ENCODE measurements at regions not wholly inside any gene's neighbourhood (a gene's known extent, or its start where the extent isn't known, plus 50 kb on each side); places are given as distances from the start of the nearest gene placed in this dataset.
"Not testable (repeated sequence)": the region's sequence is repeated elsewhere in the genome, so short reads cannot be mapped to it uniquely, and the experiment has no call there.

DNA sequence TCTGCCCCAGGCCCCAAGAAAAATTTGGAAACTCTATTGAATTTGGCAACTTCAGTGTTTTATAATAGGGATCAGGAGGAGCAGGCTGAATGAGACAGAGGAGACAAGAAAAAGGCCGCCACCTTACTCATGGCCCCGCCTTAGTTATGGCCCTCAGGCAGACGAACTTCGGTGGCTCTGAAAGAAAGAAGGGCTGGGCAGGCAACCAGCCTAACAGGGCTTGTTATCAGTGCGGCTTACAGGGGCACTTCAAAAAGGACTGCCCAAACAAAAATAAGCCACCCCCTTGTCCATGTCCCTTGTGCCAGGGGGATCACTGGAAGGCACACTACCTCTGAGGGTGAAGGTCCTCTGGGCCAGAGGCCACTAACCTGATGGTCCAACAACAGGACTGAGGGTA, 146.3 kb upstream of the ATF7IP start:
- H3K36me3 ChIP-seq (ENCODE audit: control insufficient read depth in 5 of 5, insufficient read depth in 5 of 5, low read length in 5 of 5): no peaks in the 10 kb centered on the region
- no peaks in the 10 kb centered on the region for H3K9me3 ChIP-seq (ENCODE audit: control insufficient read depth in 5 of 5, low read length in 5 of 5)
- H3K4me1 ChIP-seq (ENCODE audit: control insufficient read depth in 5 of 5, insufficient read depth in 5 of 5, low read length in 5 of 5): peaks cover 0 to 13% (median 0%) of the 10 kb centered on the region in 5 donors
- no peak overlapping the region for H3K9ac ChIP-seq (ENCODE audit: low read length in 5 of 5)
- no peak overlapping the region for H3K4me3 ChIP-seq (ENCODE audit: low read depth in 1 of 5, low read length in 5 of 5)
- H3K27me3 ChIP-seq (ENCODE audit: control insufficient read depth in 5 of 5, insufficient read depth in 4 of 5, low read length in 5 of 5): no peaks in the 10 kb centered on the region
- no peak overlapping the region for H3K27ac ChIP-seq (ENCODE audit: low read depth, low read length)

GRCh38 chr12:14219670-14220069, 145.8 kb upstream of the ATF7IP start:
- not testable (repeated sequence) for H3K4me3 ChIP-seq (ENCODE audit: low read depth in 1 of 5, low read length in 5 of 5); H3K9ac ChIP-seq (ENCODE audit: low read length in 5 of 5); H3K9me3 ChIP-seq (ENCODE audit: control insufficient read depth in 5 of 5, low read length in 5 of 5); H3K36me3 ChIP-seq (ENCODE audit: control insufficient read depth in 5 of 5, insufficient read depth in 5 of 5, low read length in 5 of 5); H3K4me1 ChIP-seq (ENCODE audit: control insufficient read depth in 5 of 5, insufficient read depth in 5 of 5, low read length in 5 of 5); H3K27ac ChIP-seq (ENCODE audit: low read depth, low read length); H3K27me3 ChIP-seq (ENCODE audit: control insufficient read depth in 5 of 5, insufficient read depth in 4 of 5, low read length in 5 of 5)

DNA sequence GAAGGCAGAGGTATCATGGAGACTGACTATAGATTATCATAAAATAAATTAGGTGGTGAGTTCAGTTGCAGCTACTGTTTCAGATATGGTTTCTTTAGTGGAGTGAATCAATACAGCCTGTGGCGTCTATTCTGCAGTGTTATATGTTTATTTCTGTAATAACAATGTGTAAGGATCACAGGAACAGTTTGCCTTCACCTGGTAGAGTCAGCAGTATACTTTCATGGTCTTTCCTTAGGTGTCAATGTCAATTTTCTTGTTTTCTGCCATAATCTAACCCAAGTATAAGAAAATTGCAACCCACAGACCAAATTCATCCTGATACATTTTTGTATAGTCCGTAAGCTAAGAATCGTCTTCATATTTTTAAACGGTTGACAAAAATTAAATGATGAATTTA, 140.4 kb upstream of the ATF7IP start:
- no peaks in the 10 kb centered on the region for H3K36me3 ChIP-seq (ENCODE audit: control insufficient read depth in 5 of 5, insufficient read depth in 5 of 5, low read length in 5 of 5)
- H3K9ac ChIP-seq (ENCODE audit: low read length in 5 of 5): no peak overlapping the region
- H3K27ac ChIP-seq (ENCODE audit: low read depth, low read length): no peak overlapping the region

GRCh38 chr12:14235176-14235575, 130.3 kb upstream of the ATF7IP start:
- peaks cover 0 to 13% (median 12%) of the 10 kb centered on the region in 5 donors for H3K4me1 ChIP-seq (ENCODE audit: control insufficient read depth in 5 of 5, insufficient read depth in 5 of 5, low read length in 5 of 5)
- not testable (repeated sequence) for H3K36me3 ChIP-seq (ENCODE audit: control insufficient read depth in 5 of 5, insufficient read depth in 5 of 5, low read length in 5 of 5); H3K27ac ChIP-seq (ENCODE audit: low read depth, low read length); H3K4me3 ChIP-seq (ENCODE audit: low read depth in 1 of 5, low read length in 5 of 5); H3K9ac ChIP-seq (ENCODE audit: low read length in 5 of 5); H3K9me3 ChIP-seq (ENCODE audit: control insufficient read depth in 5 of 5, low read length in 5 of 5); H3K27me3 ChIP-seq (ENCODE audit: control insufficient read depth in 5 of 5, insufficient read depth in 4 of 5, low read length in 5 of 5)

More for the DNA sequence above, 140.4 kb upstream of the ATF7IP start:
- no peaks in the 10 kb centered on the region for H3K27me3 ChIP-seq (ENCODE audit: control insufficient read depth in 5 of 5, insufficient read depth in 4 of 5, low read length in 5 of 5)
- H3K4me1 ChIP-seq (ENCODE audit: control insufficient read depth in 5 of 5, insufficient read depth in 5 of 5, low read length in 5 of 5): no peaks in the 10 kb centered on the region
- H3K4me3 ChIP-seq (ENCODE audit: low read depth in 1 of 5, low read length in 5 of 5): no peak overlapping the region
- H3K9me3 ChIP-seq (ENCODE audit: control insufficient read depth in 5 of 5, low read length in 5 of 5): peaks cover 0 to 3% (median 3%) of the 10 kb centered on the region in 5 donors

GRCh38 chr12:14236641-14237040, 128.8 kb upstream of the ATF7IP start:
- H3K4me1 ChIP-seq (ENCODE audit: control insufficient read depth in 5 of 5, insufficient read depth in 5 of 5, low read length in 5 of 5): peaks cover 0 to 17% (median 16%) of the 10 kb centered on the region in 5 donors
- not testable (repeated sequence) for H3K4me3 ChIP-seq (ENCODE audit: low read depth in 1 of 5, low read length in 5 of 5); H3K9ac ChIP-seq (ENCODE audit: low read length in 5 of 5); H3K9me3 ChIP-seq (ENCODE audit: control insufficient read depth in 5 of 5, low read length in 5 of 5); H3K27me3 ChIP-seq (ENCODE audit: control insufficient read depth in 5 of 5, insufficient read depth in 4 of 5, low read length in 5 of 5); H3K27ac ChIP-seq (ENCODE audit: low read depth, low read length); H3K36me3 ChIP-seq (ENCODE audit: control insufficient read depth in 5 of 5, insufficient read depth in 5 of 5, low read length in 5 of 5)

GRCh38 chr12:14238221-14238792, 127.2 kb upstream of the ATF7IP start:
- no peak overlapping the region for H3K9ac ChIP-seq (ENCODE audit: low read length in 5 of 5)
- H3K27me3 ChIP-seq (ENCODE audit: control insufficient read depth in 5 of 5, insufficient read depth in 4 of 5, low read length in 5 of 5): no peaks in the 10 kb centered on the region
- H3K27ac ChIP-seq (ENCODE audit: low read depth, low read length): no peak overlapping the region
- peaks cover 0 to 17% (median 16%) of the 10 kb centered on the region in 5 donors for H3K4me1 ChIP-seq (ENCODE audit: control insufficient read depth in 5 of 5, insufficient read depth in 5 of 5, low read length in 5 of 5)
- no peak overlapping the region for H3K4me3 ChIP-seq (ENCODE audit: low read depth in 1 of 5, low read length in 5 of 5)
- H3K9me3 ChIP-seq (ENCODE audit: control insufficient read depth in 5 of 5, low read length in 5 of 5): peaks cover 0 to 11% (median 10%) of the 10 kb centered on the region in 5 donors
- H3K36me3 ChIP-seq (ENCODE audit: control insufficient read depth in 5 of 5, insufficient read depth in 5 of 5, low read length in 5 of 5): no peaks in the 10 kb centered on the region

DNA sequence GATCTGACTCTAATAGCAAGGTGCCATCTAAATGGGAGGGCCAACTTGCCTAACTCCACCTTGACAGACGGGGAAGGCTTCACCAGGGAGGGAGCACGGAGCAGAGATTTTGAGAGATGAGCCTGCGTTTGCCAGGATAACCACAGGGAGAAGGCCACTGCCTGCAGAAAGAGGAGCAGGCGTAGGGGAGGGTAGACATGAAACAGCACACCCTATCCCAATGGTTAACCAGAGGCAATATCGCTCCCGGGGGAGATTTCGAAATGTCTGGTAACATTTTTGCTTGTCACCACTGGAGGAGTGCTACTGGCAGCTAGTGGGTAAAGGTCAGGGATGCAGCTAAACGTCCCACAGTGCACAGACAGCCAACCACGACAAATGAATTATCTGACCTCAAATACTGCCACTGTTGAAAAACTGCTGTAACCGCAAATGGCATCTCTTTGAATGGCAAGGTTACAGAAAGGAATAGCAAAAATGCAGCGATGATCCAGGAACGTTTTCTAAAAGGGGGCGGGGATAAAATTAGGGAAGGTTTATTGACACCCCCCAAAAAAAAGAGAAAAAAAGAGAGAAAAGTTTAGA, 126.0 kb upstream of the ATF7IP start:
- Histone ChIP-seq H3K9ac (ENCODE audit: low read length in 5 of 5) (peak overlapping the region in 1 of 5 donors; percentile 16), H3K36me3 (ENCODE audit: control insufficient read depth in 5 of 5, insufficient read depth in 5 of 5, low read length in 5 of 5) (no peaks in the 10 kb centered on the region), H3K4me1 (ENCODE audit: control insufficient read depth in 5 of 5, insufficient read depth in 5 of 5, low read length in 5 of 5) (peaks cover 0 to 17% (median 16%) of the 10 kb centered on the region in 5 donors), H3K27me3 (ENCODE audit: control insufficient read depth in 5 of 5, insufficient read depth in 4 of 5, low read length in 5 of 5) (no peaks in the 10 kb centered on the region), H3K9me3 (ENCODE audit: control insufficient read depth in 5 of 5, low read length in 5 of 5) (peaks cover 4 to 22% (median 20%) of the 10 kb centered on the region in 5 donors), H3K4me3 (ENCODE audit: low read depth in 1 of 5, low read length in 5 of 5) (peak overlapping the region; percentile 31 to 57 (median 48)), H3K27ac (ENCODE audit: low read depth, low read length) (peak overlapping the region; percentile 7)

- Histone ChIP-seq H3K4me3 (ENCODE audit: low read depth in 1 of 5, low read length in 5 of 5) (peak overlapping the region; percentile 31 to 57 (median 48)), H3K27ac (ENCODE audit: low read depth, low read length) (peak overlapping the region; percentile 7), H3K9me3 (ENCODE audit: control insufficient read depth in 5 of 5, low read length in 5 of 5) (peaks cover 4 to 24% (median 20%) of the 10 kb centered on the region in 5 donors), H3K9ac (ENCODE audit: low read length in 5 of 5) (peak overlapping the region in 2 of 5 donors; percentile 5 to 16), H3K36me3 (ENCODE audit: control insufficient read depth in 5 of 5, insufficient read depth in 5 of 5, low read length in 5 of 5) (no peaks in the 10 kb centered on the region), H3K27me3 (ENCODE audit: control insufficient read depth in 5 of 5, insufficient read depth in 4 of 5, low read length in 5 of 5) (no peaks in the 10 kb centered on the region), H3K4me1 (ENCODE audit: control insufficient read depth in 5 of 5, insufficient read depth in 5 of 5, low read length in 5 of 5) (peaks cover 0 to 18% (median 16%) of the 10 kb centered on the region in 5 donors)
Measured at GRCh38 chr12:14239935-14240872, 125.3 kb upstream of the ATF7IP start.

GRCh38 chr12:14240873-14241220, 124.6 kb upstream of the ATF7IP start:
- Histone ChIP-seq H3K36me3 (ENCODE audit: control insufficient read depth in 5 of 5, insufficient read depth in 5 of 5, low read length in 5 of 5) (no peaks in the 10 kb centered on the region), H3K27me3 (ENCODE audit: control insufficient read depth in 5 of 5, insufficient read depth in 4 of 5, low read length in 5 of 5) (no peaks in the 10 kb centered on the region), H3K4me1 (ENCODE audit: control insufficient read depth in 5 of 5, insufficient read depth in 5 of 5, low read length in 5 of 5) (peaks cover 0 to 20% (median 16%) of the 10 kb centered on the region in 5 donors), H3K4me3 (ENCODE audit: low read depth in 1 of 5, low read length in 5 of 5) (no peak overlapping the region), H3K9me3 (ENCODE audit: control insufficient read depth in 5 of 5, low read length in 5 of 5) (peaks cover 4 to 24% (median 20%) of the 10 kb centered on the region in 5 donors), H3K27ac (ENCODE audit: low read depth, low read length) (no peak overlapping the region), H3K9ac (ENCODE audit: low read length in 5 of 5) (no peak overlapping the region)

DNA sequence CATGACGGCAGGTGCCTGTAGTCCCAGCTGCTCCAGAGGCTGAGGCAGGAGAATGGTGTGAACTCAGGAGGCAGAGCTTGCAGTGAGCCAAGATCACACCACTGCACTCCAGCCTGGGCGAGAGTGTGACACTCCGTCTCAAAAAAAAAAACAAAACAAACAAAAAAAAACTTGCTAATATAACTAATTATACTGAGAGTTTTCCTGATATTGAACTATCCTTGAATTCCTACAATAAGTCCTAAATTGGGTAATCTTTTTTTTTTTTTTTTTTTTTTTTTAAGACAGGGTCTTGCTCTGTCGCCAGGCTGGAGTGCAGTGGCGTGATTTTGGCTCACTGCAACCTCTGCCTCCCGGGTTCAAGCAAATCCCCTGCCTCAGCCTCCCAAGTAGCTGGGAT, 122.7 kb upstream of the ATF7IP start:
- H3K27me3 ChIP-seq (ENCODE audit: control insufficient read depth in 5 of 5, insufficient read depth in 4 of 5, low read length in 5 of 5); H3K4me3 ChIP-seq (ENCODE audit: low read depth in 1 of 5, low read length in 5 of 5); H3K36me3 ChIP-seq (ENCODE audit: control insufficient read depth in 5 of 5, insufficient read depth in 5 of 5, low read length in 5 of 5); H3K27ac ChIP-seq (ENCODE audit: low read depth, low read length); H3K9ac ChIP-seq (ENCODE audit: low read length in 5 of 5): not testable (repeated sequence)
- H3K9me3 ChIP-seq (ENCODE audit: control insufficient read depth in 5 of 5, low read length in 5 of 5): peaks cover 4 to 24% (median 17%) of the 10 kb centered on the region in 5 donors
- H3K4me1 ChIP-seq (ENCODE audit: control insufficient read depth in 5 of 5, insufficient read depth in 5 of 5, low read length in 5 of 5): peaks cover 0 to 20% (median 16%) of the 10 kb centered on the region in 5 donors
